Heart right ventricle (tissue), 16 donors: ENCODE measurements at regions not wholly inside any gene's neighbourhood (a gene's known extent, or its start where the extent isn't known, plus 50 kb on each side); places are given as distances from the start of the nearest gene placed in this dataset.

ENCODE experiments used
- ATAC-seq, 8 donors: fragments of 200-7000 bp; cut with Tn5 transposase; one replicate each; pipeline ENCODE4 v1.9.1; 2020; ENCODE audit warnings: mild to moderate bottlenecking in 8 of 8, moderate library complexity in 8 of 8, moderate number of reproducible peaks in 1 of 8
- DNase-seq, 2 donors: peaks; one replicate each; pipeline ENCODE4 v3.0.0-alpha.2; 2020
- H3K27ac ChIP-seq, 10 donors: fragments of 200-600 bp; sonication (generic) in 2 of 10; one replicate each; pipeline versions ENCODE4 v1.5.0 to v1.8.0; 2020 to 2022; ENCODE audit warnings: mild to moderate bottlenecking in 3 of 10
- H3K27me3 ChIP-seq, 7 donors: fragments of 200-600 bp; one replicate each; pipeline ENCODE4 v1.8.0; 2021 to 2022; ENCODE audit warnings: mild to moderate bottlenecking in 2 of 7
- H3K36me3 ChIP-seq, 9 donors: fragments of 200-600 bp; sonication (generic) in 1 of 9; one replicate each; pipeline versions ENCODE4 v1.5.0 to v1.8.0; 2020 to 2022; ENCODE audit warnings: mild to moderate bottlenecking in 2 of 9
- H3K4me1 ChIP-seq, 9 donors: fragments of 200-600 bp; sonication (generic) in 1 of 9; one replicate each; pipeline versions ENCODE4 v1.5.0 to v1.8.0; 2020 to 2022; ENCODE audit warnings: mild to moderate bottlenecking in 4 of 9
- H3K4me3 ChIP-seq, 10 donors: fragments of 200-600 bp; sonication (generic) in 2 of 10; one replicate each; pipeline versions ENCODE4 v1.5.0 to v1.8.0; 2020 to 2022; ENCODE audit warnings: mild to moderate bottlenecking in 7 of 10, moderate library complexity in 2 of 10
- H3K9me3 ChIP-seq, 11 donors: fragments of 200-600 bp in 10 of 11; sonication (generic) in 2 of 11; one replicate each; pipeline versions ENCODE4 v1.5.0 to v1.8.0; 2013 to 2022; ENCODE audit warnings: mild to moderate bottlenecking in 2 of 11, control low read depth in 1 of 11, moderate library complexity in 1 of 11
- WGBS, 2 donors: extraction: QIAGEN DNeasy Blood & Tissue Kit; methylation state at CpG; one replicate each; pipeline ENCODE4 v1.1.7; 2013; ENCODE audit warnings: inconsistent platforms in 1 of 2; 5-methylcytosine and 5-hydroxymethylcytosine counted together
- intact Hi-C, 10 donors: fragments of 100-400 bp; cut with DNase I; formaldehyde crosslinking; loops; one replicate each; pipeline versions ENCODE4 v1.11.1 to v1.14.2; 2022
- TF ChIP-seq, protein P1 (sequence below), 9 donors: fragments of 200-600 bp; sonication (generic) in 2 of 9; IDR thresholded peaks; one replicate each; pipeline versions ENCODE4 v1.5.0 to v1.8.0; 2021 to 2022; ENCODE audit warnings: antibody characterized with exemption in 9 of 9, mild to moderate bottlenecking in 5 of 9, moderate library complexity in 1 of 9
- donor health status: Arrhythmogenic right ventricular cardiomyopathy.
- donor health status: ischemic (EF 13 %, LVEDD 7.1; RV severe dilation, severe dysfunction).
- donor health status: healthy with polysubstance abuse.
- donor health status: DM: no; HTN: yes; CAD: no.
- donor health status: DM: no; HTN: no; CAD: no.
- donor health status: ischemic (EF 25% LVEDD 6.9; RV normal size, moderate dysfunction).
- donor health status: ischemic (EF 25% LVEDD 5.7; RV mildly dilated, moderate dysfunction).
- donor health status: healthy.
- donor health status: DM: yes; HTN: yes; CAD: no.
- donor health status: Ischemic cardiomyopathy.
- donor health status: ischemic (EF 35%, LVEDD 5.7; RV mildly dilated, moderate dysfunction).
- donor health status: nonischemic (EF 11% LVEDD 7.7; RV severe dilation, severe dysfunction).
- donor health status: DM: yes; HTN: yes; CAD: no.
- donor health status: PGD.
- donor health status: ischemic (EF 29% LVEDD 5.4; RV normal size, mild dysfunction).
- donor health status: nonischemic (EF 23%, LVEDD 6.1; RV moderate dilation, normal function).

GRCh38 chrX:46070421-46070820, 474.8 kb downstream of the ZNF674 start:
- intact Hi-C loops = no loop called here

DNA sequence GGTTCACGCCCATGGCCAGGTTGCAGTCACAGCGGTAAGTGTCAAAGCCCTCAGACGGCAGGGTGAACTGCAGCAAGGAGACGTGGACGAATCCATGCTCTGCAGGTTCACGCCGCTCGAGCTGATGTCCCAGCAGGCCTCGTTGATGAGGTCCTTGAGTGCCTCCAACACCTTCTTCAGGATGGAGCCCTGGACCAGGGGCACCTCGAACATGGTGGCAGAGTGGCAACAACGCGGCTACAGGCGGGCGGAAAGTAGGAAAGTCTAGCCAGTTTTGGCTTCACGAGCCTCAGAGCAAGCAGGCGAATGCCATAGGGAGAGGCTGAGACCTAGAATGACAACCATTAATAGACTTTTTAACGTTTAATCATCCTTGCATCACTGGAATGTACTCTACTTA, 485.9 kb downstream of the ZNF674 start:
- 87 to 90% methylated on average over 17 of the region's 17 CpGs for WGBS, 2 donors
- no peak overlapping the region for H3K27ac ChIP-seq
- TF ChIP-seq, protein P1, sequence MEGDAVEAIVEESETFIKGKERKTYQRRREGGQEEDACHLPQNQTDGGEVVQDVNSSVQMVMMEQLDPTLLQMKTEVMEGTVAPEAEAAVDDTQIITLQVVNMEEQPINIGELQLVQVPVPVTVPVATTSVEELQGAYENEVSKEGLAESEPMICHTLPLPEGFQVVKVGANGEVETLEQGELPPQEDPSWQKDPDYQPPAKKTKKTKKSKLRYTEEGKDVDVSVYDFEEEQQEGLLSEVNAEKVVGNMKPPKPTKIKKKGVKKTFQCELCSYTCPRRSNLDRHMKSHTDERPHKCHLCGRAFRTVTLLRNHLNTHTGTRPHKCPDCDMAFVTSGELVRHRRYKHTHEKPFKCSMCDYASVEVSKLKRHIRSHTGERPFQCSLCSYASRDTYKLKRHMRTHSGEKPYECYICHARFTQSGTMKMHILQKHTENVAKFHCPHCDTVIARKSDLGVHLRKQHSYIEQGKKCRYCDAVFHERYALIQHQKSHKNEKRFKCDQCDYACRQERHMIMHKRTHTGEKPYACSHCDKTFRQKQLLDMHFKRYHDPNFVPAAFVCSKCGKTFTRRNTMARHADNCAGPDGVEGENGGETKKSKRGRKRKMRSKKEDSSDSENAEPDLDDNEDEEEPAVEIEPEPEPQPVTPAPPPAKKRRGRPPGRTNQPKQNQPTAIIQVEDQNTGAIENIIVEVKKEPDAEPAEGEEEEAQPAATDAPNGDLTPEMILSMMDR (IDR thresholded peaks at IDR 0.05) = no peak
- ATAC-seq (no peak), DNase-seq (no peak)
- H3K9me3 ChIP-seq = peaks cover 0 to 17% (median 0%) of the 10 kb centered on the region in 11 donors
- H3K27me3 ChIP-seq = no peaks in the 10 kb centered on the region
- H3K36me3 ChIP-seq = no peaks in the 10 kb centered on the region
- H3K4me1 ChIP-seq = no peaks in the 10 kb centered on the region
- no peak overlapping the region for H3K4me3 ChIP-seq
- intact Hi-C loops = no loop called here

More at GRCh38 chrX:46070421-46070820, 474.8 kb downstream of the ZNF674 start:
- H3K4me3 ChIP-seq = no peak overlapping the region
- no peak overlapping the region for H3K27ac ChIP-seq
- H3K9me3 ChIP-seq = peaks cover 0 to 2% (median 0%) of the 10 kb centered on the region in 11 donors
- no peaks in the 10 kb centered on the region for H3K27me3 ChIP-seq
- DNase-seq (no peak), ATAC-seq (no peak)
- H3K4me1 ChIP-seq = no peaks in the 10 kb centered on the region
- no peaks in the 10 kb centered on the region for H3K36me3 ChIP-seq
- TF ChIP-seq, protein P1 (IDR thresholded peaks at IDR 0.05) = no peak

DNA sequence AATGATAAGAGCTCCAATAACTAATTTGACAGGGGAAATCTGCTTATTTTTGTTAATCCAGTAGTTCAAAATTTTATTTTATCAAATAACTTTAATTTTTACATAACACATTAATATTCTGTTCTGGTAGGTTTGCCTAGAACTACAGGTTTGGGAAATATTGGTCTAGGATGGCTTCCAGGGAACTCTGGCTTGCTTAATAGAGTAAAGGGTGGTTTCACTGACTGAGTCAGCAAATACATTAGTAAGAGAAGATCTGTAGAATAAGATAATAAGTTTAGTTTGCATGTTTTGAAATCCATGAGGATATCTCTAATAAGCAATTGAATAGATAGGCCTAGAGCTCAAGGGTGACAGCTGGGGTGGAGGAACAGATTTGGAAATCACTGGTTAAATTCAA, 500.7 kb downstream of the ZNF674 start:
- Histone ChIP-seq H3K4me1 (no peaks in the 10 kb centered on the region), H3K27me3 (no peaks in the 10 kb centered on the region), H3K4me3 (no peak overlapping the region), H3K9me3 (peaks cover 0 to 23% (median 0%) of the 10 kb centered on the region in 11 donors), H3K36me3 (no peaks in the 10 kb centered on the region), H3K27ac (no peak overlapping the region)
- DNase-seq = no peak
- intact Hi-C loops = no loop called here
- TF ChIP-seq, protein P1 (IDR thresholded peaks at IDR 0.05) = no peak
- no peak for ATAC-seq

- DNase-seq (no peak), ATAC-seq (no peak)
- no peak overlapping the region for H3K27ac ChIP-seq
- no peak overlapping the region for H3K4me3 ChIP-seq
- intact Hi-C loops = no loop called here
- H3K27me3 ChIP-seq = peaks cover 0 to 11% (median 0%) of the 10 kb centered on the region in 7 donors
- no peaks in the 10 kb centered on the region for H3K4me1 ChIP-seq
- H3K36me3 ChIP-seq = no peaks in the 10 kb centered on the region
- TF ChIP-seq, protein P1 (IDR thresholded peaks at IDR 0.05) = no peak
- H3K9me3 ChIP-seq = peaks cover 0 to 23% (median 0%) of the 10 kb centered on the region in 11 donors
These were observed 505.2 kb downstream of the ZNF674 start for GRCh38 chrX:46040001-46040400.

DNA sequence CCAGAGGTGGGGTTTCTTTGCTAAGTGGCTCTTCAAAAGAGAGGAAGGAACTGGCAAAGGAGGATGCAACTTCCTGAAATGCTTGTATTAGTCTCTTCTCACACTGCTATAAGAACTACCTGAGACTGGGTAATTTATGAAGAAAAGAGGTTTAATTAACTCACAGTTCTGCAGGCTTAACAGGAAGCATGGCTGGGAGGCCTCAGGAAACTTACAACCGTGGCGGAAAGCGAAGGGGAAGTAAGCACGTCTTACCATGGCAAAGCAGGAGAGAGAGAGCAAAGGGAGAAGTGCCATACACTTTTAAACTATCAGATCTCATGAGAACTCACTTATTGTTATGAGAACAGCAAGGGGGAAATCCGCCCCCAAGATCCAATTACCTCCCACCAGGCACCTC, 505.7 kb downstream of the ZNF674 start:
- DNase-seq (no peak), ATAC-seq (no peak)
- H3K36me3 ChIP-seq = no peaks in the 10 kb centered on the region
- H3K4me1 ChIP-seq = no peaks in the 10 kb centered on the region
- H3K4me3 ChIP-seq = no peak overlapping the region
- no peak overlapping the region for H3K27ac ChIP-seq
- WGBS, 2 donors = 59 to 65% methylated on average over 5 of the region's 5 CpGs
- TF ChIP-seq, protein P1 (IDR thresholded peaks at IDR 0.05) = no peak
- peaks cover 0 to 11% (median 0%) of the 10 kb centered on the region in 7 donors for H3K27me3 ChIP-seq
- intact Hi-C loops = no loop called here
- H3K9me3 ChIP-seq = peaks cover 0 to 23% (median 0%) of the 10 kb centered on the region in 11 donors
